CD4-positive, alpha-beta T cell treated with Interleukin-12 subunit alpha and Interleukin-12 subunit beta, for 1 hour (primary cell): ENCODE measurements at regions not wholly inside any gene's neighbourhood (a gene's known extent, or its start where the extent isn't known, plus 50 kb on each side); places are given as distances from the start of the nearest gene placed in this dataset.

Experiments
- DNase-seq: peaks from one replicate; pipeline ENCODE4 v3.0.0-alpha.2; 2020

DNA sequence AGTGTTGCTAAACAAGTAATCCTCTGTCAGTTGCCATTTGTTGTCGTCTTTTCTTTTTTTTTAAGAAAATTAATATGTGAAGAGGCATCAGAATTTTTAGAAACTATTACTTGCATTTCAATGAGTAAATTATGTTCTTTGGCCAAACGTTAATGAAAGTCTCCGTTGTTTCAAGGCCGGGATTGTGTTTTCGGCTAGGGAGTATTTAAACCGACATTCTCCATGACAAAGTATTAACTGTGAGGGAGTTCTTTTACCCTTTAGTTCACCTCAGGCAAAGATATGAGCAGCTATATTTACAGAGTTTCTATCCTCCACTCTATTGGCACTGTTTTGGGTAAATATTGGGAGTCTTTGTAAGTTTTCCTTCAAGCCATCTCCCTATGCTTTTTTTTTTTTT lies 668.9 kb downstream of the METTL15 start:
- no peak for DNase-seq

DNA sequence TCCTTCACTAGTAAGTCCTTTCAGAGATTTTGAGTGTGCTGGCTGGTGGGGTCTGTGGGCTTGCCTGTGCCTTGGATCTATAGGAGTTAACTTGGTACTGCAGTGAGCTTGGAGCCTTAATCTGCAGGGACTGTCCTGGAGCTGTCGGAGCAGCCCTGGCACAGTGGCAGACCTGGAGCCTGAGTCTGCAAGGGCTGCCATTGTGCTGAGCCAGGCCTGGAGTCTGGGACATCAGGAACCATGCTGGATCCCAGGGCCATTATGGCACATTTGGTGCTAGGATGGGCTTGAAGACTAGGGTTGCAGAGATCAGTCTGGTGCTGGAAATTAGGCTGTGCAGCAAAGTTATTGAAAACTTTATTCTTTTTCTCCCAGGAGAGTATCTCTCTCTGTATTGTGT lies 665.4 kb downstream of the METTL15 start:
- DNase-seq: no peak

DNA sequence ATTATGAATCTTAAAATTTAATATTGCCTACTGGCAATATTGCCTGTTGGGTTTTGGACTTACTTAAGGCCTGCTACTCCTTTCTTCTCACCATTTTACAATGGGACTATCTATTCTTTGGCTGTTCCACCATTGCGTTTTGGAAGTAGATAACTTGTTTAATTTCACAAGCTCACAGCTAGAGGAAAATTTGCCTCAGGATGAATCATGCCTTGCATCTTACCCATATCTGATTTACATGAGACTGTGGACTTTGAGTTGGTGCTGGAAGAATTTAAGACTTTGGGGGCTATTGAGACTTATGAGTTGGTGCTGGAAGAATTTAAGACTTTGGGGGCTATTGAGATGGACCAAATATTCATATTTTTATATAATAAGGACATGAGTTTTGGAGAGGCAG lies 662.6 kb downstream of the METTL15 start:
- no peak for DNase-seq

DNA sequence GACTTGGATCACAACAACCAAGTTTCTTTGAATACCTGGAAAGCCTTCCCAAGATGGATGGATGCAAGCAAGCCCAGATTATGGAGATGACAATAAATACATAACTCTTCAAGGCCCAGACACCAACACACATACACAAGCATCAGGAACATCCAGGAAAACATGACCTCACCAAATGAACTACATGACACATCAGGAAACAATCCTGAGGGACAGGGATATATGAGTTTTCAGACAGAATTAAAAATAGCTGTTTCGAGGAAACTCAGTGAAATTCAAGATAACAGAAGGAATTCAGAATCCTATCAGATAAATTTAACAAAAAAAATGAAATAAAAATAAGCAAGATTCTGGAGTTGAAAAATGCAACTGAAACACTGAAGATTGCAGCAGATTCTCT lies 659.4 kb downstream of the METTL15 start:
- no peak for DNase-seq

DNA sequence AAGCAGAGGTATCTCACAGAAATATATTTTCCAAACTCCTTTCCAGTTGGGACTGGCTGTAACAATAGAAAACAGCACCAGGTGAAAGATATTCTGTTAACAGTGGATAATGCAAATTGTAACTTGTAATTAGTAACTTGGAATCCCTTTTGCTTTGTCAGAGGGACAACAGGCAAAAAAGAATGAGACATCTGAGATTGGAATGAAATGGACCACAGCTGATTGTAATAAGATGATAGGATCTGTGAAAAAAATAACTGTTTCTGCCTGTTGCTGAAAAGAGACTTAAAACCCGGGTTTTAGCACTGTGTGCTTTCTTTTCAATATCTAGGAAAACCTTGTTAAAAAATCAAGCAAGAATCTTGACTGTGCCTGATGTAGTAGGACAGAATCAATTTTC lies 655.7 kb downstream of the METTL15 start:
- DNase-seq: no peak

DNA sequence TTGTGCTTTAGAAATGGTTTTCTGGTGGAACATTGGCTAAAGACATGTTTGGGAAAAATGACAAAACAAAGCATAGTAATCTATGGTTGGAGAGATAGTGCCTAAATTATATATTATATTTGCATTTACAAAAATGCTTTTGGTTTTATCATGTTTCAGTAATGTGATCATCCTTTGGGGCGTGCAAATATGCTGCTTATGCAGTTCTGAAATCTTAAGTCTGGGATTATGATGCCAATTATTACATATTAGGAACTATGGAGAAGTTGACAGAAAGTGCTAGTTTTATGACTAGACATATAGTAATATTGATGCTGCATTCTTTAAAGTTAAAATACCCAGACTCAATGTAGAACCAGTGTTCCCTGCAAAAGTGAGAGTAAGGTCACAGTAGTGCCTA lies 655.0 kb downstream of the METTL15 start:
- DNase-seq: no peak

DNA sequence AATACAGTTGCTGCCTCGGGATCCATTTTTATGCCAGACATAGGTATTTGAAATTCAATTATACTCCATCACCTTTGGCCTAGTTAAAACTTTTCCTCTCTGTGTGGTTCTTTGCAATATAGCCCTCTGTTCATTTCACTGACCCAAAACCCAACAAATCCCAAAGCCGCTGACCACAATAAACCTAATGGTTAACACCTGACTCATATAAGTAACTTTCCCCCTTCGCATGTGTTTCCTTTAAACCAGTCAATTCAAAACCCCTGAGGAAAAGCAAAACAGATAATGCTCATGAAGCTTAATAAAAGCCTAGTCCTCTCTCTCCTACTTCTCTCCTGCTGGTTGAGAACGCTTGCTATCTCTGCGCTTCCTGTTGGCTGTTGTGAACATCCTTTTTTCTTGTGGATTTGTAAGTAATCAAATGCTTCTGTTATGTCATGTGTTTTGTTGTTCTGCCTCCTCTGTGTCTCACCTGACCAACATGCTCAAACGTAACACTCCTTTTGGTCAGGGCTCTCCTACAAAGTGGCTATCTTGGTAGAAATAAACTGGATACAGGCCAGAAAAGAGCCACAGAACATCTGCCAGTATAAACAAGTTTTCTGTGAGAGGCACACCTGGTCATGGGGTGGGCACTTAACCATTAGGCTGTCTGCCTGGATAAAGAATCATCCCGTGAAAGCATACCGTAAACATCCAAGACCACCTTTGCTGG lies 652.6 kb downstream of the METTL15 start:
- no peak for DNase-seq

DNA sequence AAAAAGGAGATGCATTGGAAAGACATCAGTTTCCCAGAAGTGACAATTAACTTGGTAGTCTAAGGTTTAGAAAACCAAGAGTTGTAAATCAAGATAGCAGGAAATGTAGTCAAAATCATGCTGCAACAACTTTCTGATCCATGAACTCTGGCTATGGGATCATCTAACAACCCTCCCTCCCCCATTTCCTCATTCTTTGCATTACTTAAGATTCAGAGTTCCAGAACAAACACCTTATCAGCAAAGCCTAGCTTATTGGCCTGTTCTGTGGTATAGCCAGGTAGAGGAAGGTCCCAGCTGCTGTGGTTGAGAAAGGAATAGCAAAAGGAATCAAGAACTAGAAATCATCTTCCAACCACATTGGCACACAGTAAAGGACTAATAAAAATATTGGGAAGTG lies 651.1 kb downstream of the METTL15 start:
- no peak for DNase-seq

DNA sequence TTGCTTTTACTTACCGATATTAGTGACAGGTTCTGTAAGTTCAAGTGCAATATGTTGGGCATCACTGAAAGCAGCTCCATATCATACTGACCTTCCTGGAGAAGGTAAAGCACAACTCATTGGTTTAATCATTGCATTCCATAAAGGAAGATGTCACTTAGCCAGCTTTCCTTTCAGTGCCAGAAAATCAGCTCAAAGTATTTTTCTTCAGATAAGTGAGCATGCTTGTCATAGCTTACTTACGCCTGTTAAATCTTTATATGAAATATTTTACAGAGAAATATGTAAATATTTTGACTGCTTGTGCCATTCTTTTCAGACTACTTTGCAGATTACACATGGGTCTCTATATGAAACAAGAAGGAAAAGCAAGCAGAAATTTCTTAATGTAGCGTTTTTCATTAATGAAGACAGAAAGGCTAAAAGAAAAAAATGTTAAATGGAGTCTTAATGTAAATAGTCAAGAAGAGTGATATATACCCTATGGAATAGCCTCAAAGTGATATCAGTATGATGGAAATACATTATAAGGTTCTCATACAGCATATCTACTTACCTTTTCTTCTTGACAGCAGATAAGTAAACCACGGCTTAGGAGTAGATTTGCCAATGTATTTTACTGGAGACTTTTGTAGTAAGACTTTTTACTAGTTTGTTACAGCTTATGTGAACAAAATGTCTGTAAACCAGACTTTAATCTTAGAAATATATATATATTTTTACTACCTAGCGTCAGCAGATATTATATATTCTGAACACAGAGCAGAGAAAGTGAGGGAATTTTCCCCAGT lies 649.7 kb downstream of the METTL15 start:
- DNase-seq: no peak

DNA sequence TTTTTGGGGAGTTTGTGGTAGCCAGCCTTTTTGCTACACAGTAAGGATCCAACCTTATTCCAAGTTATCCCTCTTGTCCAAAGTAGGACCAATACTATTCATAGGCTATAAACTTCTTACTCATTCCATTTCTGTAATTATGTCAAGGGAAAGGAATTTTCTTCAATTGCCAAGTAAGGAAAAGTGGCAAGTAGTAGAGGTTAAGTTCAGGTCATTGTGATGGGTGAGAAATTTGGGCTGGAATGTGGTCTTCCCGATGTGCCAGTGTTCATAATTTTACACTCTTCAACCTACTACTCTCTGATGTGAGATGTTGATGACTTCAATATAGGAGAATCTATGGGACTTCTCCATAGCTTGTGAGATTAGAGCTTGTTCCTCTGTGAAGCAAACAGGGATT lies 648.8 kb downstream of the METTL15 start:
- DNase-seq: no peak

DNA sequence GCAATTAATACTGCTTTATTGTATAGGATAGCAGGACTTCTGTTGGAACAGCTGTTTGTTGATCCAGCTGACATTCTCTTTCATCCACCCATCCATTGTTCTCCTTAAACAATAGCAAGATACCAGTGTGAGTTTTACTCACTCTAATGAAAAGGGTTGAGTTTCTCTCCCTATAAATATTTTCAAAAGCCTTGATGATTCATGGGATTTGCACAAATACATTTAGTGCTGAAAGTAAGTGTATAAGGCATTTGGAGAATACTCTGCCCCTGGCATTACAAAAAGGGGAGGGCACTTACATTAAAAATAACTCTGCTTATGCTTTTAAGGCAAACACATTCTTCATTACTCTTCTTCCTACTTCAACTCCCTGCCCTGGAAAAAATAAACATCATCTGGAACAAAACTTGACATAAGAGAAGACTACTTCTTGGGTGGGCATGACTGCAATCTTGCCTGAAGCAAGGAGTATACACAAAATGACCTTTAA lies 634.9 kb downstream of the METTL15 start:
- DNase-seq: no peak

DNA sequence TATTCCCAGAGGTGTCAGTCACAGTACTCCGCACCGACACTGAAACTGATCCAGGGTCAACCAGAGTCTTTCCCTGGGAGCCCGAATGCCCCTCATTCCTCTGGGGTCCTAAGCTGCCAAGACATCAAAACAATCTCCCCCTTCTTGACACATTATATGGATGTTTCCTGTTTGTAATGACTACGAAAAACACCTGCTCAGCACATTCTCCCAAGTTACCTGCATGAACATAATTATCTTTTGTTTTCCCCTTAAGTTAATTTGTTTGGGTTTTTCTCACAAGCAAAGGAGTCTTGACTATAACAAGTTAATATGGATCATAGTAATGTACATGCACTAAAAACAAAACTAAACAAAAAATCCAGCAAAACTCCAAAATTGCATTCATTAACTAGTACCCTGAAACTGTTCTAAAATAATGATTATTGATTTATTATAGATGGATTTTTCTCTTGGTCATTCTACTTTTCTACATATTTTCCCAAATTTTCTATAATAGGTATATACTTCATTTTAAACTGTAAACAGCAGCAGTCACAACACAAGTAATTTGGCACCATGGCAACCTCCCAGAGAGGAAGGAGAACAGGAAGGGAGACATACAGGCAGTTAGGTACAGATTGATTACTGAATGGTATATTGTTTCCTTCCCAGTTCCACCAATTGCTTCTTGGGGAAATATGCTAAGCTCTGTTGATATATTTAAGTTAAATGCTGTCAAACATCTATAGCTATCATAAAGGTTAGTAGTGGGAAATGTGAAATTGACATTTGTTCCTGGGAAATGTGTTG lies 631.5 kb downstream of the METTL15 start:
- DNase-seq: no peak

DNA sequence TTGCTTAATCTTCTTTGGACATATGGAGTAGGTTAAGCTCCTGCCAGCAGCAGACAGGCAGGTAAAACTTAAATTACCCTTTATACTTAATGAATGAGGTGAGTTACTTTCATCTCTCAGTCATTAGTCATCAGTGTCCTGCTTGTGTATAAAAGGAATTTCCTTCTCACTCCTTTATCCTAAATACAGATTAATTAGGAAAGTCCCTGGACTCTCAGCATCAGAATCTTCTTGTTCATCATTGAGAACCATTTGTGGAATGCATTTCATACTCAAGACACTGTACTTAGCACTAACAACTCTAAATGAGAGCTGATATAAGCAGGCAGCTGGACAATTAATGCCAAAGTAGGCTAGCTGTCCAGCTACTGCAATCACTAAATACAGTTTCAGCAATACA lies 630.4 kb downstream of the METTL15 start:
- no peak for DNase-seq

DNA sequence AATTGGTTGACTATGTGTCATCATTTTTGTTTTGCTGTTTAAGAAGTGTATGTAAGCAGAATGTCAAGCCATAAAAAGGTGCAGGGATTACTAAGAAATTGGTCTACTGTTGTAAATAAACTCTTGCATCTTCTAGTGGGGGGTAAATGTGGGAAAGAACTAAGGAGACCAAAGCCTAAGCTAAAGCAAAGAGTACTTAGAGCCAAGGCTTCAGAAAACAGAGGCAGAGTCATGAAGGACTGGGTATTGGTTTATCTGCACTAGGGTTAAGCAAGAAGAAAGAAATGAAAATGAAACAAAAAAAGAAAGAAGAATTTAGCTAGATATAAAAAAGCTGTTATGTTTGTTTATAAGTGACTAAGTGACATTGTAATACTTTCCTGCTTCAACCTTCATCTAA lies 628.1 kb downstream of the METTL15 start:
- no peak for DNase-seq

DNA sequence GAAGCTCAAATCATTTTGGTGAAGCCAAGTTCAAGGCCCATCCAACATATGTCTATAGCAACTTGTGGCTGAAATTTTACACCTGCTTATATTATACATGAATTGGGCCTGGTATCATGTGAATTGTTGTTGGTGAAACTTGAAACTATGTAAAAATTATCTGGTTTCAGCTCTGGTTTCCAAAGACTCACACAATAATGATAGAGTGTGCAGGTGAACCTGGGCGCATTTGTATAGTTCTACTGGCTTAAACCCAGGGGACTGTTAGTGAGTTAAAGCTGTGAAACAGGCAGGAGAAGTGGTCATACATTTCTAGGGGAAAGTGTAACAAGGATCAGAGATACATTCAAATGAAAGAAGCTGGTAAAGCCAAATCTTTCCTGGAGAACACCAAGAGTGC lies 627.3 kb downstream of the METTL15 start:
- no peak for DNase-seq

DNA sequence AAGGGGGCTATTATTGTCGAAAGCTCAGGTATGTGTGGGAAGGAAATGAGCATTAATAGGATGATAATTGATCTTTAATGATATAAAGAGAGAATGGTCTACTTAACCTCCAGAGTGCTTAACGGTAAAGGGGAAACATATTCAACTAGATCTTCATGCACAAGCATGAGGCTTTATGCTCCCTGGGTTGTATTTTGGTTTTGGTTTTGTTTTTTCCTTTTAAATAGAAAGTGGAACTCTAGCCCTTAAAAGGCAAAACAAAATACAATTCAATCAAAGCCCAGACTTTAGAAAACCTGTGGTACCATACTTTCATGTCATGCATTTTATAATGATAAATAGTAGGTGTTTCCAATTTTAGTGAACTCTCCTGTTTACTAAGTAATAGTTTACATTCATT lies 622.7 kb downstream of the METTL15 start:
- no peak for DNase-seq

DNA sequence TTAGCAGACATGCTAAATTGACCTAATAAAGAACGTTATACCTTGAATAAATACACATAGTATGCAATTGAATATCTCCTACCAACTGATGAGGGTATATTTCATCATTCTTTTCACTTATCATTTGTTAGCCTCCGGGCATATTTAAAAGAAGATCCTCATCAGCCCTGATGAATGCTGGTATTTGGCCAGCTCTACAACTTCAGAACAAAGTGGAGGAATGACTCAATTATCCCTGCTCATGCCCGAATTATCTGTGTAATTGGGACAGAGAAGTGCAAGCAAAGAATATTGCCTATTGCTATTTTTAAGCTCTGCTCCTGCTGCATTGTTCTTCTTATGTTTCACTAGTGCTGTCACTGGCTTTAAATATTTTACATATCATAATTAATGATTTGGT lies 622.1 kb downstream of the METTL15 start:
- no peak for DNase-seq

DNA sequence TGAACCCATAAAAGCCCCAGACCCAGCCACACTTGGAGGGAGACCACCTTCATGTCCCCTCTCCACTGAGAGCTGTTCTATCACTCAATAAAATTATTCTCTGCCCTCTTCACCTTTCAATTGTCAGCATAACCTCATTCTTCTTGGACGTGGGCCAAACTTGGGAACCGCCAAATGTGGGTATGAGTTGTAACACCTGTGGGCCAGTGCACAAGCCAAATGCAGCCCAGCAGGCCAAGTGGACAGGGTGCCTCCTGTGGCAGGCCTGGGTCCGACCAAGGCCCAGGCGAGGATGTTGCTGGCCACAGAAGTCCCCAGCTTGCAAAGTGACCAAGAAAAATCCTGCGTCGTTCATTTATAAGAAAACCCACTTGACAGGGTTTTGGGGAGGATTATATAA lies 621.2 kb downstream of the METTL15 start:
- DNase-seq: no peak

DNA sequence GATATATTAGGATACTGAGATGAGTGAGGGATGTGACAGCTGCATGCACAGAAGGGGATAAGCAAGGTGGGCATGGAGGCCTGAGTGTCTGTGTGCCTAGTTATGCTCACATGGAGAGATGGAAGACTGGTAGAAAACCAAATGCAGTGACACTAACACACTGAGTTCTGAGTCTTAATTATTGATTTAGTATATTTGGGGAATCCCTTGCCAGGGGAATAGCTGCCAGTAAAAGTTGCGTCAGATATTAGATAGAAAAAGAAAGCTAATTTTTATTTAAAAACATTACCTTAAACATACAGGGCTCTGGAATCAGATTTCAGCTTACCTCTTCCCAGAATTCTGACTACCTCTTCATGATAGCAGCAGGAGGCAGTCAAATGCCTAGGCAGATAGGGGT lies 620.5 kb downstream of the METTL15 start:
- DNase-seq: no peak

DNA sequence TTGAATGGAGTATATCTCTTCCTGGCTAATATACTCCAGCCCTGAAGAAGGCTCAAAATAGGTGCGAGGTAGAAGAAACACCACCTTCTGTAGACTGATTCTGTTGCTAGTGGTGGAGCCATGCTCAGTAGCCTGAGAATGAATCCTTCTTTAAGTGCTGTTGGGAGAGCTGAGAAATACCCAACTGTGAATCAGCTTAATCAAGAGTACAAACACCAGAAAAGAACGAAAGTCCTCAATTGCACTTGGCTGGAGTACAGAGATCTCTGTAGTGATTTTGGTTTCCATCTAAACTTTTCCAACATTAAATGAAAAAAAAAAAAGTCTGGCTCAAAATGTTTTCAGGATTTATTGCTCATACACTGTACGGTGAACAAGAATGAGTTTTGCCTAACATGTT lies 619.1 kb downstream of the METTL15 start:
- DNase-seq: no peak

DNA sequence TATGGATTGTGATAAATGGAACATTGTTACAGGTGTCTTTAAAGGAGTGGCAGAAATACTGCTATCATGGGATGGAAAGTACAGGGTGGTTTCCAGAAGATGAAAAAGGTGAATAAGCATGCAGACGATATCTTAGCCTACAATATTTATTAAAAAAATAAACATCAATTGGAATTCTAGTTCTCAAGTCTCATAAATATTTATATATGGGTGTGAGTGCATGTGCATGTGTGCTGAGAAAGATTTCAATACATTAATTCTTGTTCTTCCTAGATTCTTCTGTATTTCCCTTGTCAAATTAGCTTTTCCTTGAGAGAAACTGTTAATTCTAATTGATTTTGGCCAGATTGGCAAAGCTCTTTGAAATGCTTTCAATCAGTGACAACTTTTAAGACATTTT lies 618.2 kb downstream of the METTL15 start:
- DNase-seq: no peak

DNA sequence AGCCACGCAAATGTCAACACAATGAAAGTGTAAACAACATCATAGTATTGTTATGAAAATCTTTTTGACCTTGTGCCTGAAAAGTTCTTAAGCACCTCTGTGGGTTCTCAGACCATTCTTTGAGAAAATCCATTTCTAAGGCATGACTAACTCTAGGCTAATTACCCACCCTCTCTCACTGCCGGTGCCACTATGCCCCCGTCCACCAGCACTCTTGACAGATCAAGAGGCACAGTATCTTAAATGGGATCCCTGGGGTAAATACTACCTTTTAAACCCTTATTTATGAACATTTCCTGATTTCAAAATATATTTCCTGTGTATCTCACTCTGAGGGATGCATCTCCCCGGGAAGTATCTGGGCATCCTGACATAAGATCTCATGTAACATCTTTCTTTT lies 607.5 kb downstream of the METTL15 start:
- no peak for DNase-seq

DNA sequence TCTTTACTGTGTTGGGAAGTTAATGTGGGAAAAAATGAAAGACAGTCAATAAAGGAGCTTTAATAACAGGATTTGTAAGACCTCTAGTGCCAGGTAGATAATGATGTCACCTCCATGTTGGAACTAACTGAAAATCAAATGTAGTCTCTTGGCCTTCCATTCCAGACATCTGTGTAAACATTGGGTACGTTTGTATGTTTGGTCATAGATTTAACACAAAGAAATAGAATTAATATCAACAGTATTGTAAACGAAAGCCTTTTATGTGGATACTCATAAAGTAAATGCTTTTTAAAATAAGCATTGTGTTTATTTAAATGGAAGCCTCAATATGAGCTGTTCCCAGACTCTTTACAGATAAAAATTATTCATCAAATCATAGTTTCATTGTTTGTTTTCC lies 605.7 kb downstream of the METTL15 start:
- no peak for DNase-seq

DNA sequence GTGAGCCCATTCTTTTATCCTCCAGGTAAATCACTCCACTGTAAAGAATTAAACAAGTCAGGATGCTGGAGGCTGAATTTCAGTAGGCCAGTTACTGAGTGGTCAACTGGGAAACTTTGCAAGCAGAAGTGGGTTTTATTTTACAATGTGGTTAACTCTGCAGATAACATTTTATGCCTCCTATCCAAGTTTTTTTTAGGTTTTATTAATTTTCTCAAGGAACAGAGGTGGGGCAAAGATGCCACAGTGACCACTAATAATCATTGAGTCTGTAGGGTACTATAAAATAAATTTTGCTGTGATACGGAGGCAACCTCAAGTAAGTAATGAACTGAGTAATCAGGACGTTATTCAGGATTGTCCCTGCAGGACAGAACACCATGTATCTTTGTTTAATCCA lies 599.9 kb downstream of the METTL15 start:
- no peak for DNase-seq
